ENCODE measurements at regions not wholly inside any gene's neighbourhood (a gene's known extent, or its start where the extent isn't known, plus 50 kb on each side); places are given as distances from the start of the nearest gene placed in this dataset.

- no peak for DNase-seq (ENCODE audit: low spot score)
Observed at GRCh38 chr11:23041001-23041503, 180.8 kb upstream of the CCDC179 start.

DNA sequence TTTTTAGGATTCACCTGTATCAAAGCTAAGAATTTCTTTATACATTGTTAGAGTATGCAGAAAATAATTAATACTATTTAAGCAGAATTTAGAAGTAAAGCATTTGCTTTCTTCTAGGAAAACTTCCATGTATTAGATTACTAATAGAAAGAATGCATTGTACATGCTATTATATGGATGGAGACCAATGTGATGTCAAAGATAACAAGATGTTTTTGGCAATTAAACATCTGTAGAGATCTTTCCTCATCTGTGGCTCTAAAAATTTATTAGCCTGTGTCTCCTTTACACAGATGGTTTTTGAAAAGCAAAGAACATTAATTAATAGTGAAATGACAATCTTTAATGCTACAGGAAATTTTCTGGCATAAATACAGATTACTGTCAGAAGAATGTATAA, 198.4 kb upstream of the CCDC179 start:
- DNase-seq (ENCODE audit: low spot score): no peak

DNA sequence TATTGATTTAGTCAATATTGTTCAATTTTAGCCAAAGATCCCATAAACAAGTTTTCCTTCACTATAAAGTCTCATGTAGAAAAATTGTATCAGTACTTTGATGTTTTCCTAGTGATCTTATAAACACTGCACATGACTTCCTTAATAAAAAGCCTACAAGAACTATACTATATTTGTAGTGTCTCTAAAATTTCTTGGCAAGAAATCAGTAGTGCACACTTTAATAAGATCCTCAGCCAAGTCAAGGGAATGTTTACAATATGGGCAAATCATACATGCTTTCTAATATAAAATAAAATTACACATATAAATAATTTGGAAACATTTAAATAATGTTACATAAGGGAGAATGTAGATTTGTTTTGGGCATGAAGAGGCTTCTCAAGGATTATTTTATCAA, 203.0 kb upstream of the CCDC179 start:
- no peak for DNase-seq (ENCODE audit: low spot score)

DNA sequence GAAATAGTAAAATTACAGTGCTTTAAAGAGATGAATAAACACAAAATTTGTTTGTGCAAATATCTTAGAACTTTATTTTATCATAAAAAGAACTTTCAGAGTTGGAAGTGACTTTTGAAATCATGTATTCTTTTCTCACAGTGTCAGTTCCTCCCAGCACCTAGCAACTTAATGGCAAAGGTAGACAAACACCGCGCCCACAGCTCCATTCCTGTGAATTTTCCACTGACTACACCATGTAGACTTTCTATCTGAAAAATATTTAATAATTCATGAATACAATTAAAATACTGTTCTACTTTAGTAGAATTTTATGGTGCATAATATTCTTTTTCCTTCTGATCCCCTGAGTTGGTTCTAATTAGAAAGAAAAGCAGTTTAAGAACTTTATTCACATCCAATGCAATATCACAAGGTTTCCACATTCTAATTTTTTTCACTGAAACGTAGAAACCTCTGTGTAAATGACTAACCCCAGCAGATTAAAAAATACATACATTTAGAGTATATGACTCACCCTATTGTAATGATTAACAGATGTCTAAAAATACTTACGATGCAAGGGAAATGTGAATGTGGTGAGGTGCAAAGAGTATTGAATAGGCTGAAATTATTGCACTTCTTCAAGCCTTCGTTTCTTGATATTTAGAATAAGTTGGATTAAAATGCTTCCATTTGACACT, 218.2 kb upstream of the CCDC179 start:
- DNase-seq (ENCODE audit: low spot score): no peak

GRCh38 chr11:23079382-23079813, 219.1 kb upstream of the CCDC179 start:
- DNase-seq (ENCODE audit: low spot score): no peak

DNA sequence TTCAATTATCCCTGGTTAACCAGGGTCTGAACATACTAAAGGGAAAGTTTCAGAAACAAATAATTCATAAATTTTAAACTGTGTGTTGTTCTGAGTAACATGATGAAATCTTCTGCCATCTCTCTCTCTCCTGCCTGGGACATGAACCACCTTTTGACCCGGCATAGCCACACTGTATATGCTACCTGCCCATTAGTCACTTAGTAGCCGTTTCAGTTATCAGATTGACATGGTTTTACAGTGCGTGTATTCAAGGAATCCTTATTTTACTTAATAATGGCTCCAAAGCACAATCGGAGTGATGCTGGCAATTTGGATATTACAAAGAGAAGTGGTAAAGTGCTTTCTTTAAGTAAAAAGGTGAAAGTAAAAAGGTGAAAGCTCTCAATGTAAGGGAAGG, 227.1 kb upstream of the CCDC179 start:
- DNase-seq (ENCODE audit: low spot score): no peak

DNA sequence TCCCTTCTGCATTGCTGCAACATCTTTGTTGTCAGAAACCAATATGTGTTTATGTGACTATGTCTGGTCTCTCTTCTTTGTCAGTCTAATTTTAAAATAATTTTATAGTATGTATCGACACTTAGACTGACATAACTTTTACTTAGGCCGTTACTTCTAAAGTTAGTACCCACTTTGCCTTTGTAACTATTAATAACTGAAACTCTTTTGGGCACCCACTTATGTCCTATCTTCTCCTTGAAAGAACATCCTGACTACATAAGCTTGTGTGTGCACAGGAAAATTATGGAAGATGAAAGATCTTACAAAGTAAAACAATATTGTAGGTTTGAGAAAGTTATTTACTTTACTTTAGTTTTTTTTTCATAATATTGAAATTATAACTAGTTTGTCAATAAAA, 230.4 kb upstream of the CCDC179 start:
- DNase-seq (ENCODE audit: low spot score): no peak

DNA sequence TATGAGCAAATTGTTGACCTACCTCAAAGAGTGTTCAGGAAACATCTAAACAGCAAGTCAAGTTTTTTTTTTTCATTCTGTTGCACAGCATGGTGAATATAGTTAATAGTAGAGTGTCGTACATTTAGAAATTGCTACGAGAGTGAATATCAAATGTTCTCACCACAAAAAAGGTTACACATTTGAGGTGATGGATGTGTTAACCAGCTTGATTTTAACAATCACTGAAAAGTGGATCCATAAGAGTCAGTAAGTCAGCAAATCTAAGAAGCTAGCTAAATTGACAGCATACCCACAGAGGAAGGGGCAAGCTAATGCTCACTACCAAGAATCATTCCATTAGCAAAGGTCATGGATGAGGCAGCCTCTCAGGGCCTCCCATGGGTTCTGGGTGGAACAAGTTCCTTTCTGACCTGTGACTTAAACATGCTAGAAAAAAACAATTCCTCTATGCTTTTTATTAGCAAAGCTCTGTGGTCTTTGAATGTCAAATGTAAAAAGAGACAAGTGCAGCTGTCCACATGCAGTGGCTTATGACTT, 235.4 kb upstream of the CCDC179 start:
- no peak for DNase-seq (ENCODE audit: low spot score)

GRCh38 chr11:23097891-23098290, 237.6 kb upstream of the CCDC179 start:
- no peak for DNase-seq (ENCODE audit: low spot score)

GRCh38 chr11:23099256-23099655, 239.0 kb upstream of the CCDC179 start:
- DNase-seq (ENCODE audit: low spot score): no peak

GRCh38 chr11:23100726-23101125, 240.5 kb upstream of the CCDC179 start:
- DNase-seq (ENCODE audit: low spot score): no peak

DNA sequence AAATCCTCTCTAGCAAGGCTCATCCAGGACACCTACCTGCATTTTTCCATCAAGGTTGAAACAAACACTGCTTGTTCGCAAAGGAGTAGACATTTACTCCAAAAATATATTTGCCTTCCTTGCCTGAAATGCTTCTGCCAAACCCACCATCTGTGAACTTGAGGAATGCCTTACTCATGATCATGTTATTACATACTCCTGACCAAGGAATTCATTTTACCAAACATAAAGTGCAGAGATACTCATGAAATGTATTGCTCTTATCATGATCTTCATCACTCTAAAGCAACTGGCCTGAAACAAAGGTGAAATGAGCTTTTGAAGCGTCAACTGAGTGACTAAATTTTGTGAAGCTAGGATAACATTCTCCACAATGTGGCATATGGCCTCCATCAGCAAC, 243.1 kb upstream of the CCDC179 start:
- DNase-seq (ENCODE audit: low spot score): no peak

DNA sequence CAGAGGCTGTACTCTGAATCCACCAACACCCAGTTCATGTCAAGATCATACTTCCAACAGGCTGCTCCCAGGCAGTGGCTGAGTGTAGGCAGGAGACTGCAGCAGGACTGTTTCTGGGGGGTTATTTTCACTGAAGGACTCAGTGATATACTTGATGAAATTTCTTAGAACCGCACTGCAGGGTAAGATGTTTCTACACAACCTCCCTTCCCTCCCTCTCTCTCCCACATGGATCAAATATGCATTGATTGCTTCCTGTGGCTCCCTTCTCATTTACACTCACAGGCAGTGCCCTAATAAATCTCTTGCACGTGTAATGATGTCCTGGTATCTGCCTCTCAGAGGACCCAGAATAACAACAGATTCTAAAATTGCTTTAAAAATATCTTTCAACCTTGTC, 251.3 kb upstream of the CCDC179 start:
- no peak for DNase-seq (ENCODE audit: low spot score)

- DNase-seq (ENCODE audit: low spot score): no peak
Observed at GRCh38 chr11:23112390-23112789, 252.1 kb upstream of the CCDC179 start.

DNA sequence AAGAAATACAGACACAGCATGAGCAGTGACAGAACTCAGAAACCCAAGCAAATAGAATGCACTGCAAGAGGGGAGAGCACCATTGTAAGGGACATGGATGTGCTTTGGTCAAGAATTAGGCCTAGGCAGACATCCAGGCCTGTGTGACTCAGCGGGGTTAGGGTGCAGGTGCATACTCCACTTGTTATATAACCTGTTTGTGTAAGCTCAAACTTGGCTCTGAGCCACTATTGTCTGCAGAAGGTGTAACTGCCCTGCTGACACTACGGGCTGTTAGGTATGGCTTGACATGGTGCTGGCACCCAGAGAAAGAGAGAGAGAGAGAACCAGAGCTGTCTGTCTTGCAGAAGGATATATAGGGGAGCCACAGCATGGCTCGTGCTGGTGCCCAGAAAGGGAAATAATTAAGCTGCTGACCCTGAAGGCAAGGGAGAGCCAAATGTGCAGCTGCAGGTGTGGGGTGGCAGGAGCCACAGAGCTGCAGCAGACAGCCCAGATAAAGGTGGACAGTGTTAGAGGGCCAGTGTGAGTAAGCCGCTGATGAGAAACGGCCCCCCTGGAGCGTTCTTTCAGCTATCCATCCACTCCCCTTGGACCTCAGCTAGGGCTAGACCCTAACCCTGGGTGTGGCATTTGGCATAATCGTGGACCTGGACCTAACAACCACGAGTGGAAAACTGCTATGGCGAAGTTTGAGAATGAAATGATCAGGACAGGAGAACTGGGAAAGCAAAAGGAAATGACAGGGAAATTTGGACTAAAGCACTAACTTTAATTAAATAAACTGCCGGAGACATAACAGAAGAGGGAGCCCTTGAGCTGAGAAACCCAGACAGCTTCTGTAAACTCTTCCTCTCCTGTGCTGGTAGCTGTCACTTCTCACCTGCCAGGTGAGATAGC, 253.0 kb upstream of the CCDC179 start:
- DNase-seq (ENCODE audit: low spot score): peak; percentile 6

- no peak for DNase-seq (ENCODE audit: low spot score)
Observed at GRCh38 chr11:23113887-23114216, 253.6 kb upstream of the CCDC179 start.

GRCh38 chr11:23123753-23124152, 263.5 kb upstream of the CCDC179 start:
- DNase-seq (ENCODE audit: low spot score): no peak

DNA sequence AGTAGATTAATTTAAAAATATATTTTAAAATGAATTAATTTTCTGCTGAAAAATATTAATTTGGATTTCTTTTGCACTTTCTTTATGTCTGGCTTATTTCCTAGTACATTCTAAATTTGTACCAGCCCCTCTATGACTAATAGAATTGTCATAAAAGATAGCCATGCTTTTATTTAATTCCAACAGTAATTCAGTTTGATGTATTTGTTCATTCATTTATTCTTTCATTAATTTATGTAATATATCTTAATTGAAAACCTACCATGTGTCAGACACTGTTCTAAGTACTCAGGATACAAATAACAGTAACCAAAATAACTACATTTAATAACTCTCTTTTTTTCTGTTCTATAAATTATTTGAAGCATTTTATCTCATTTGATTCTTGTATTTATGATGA, 264.0 kb upstream of the CCDC179 start:
- no peak for DNase-seq (ENCODE audit: low spot score)

GRCh38 chr11:23124996-23125395, 264.7 kb upstream of the CCDC179 start:
- DNase-seq (ENCODE audit: low spot score): no peak

DNA sequence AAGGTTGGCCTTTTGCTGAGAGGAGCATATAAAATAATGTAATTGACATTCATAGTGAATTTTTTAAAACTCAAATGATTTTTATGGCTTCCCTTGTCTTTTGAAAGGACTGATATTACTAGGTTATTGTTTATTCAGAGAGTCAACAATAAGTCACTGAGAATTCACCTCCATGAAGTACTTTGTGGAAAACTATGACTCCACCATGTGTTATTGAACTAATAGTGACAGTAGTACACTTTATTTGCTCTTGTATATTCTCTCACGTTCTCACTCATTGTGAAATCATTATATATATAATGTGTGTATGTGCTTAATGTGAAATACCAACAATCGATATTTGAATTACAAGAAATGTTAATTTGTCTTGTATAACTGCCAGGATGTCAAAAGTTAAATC, 267.4 kb upstream of the CCDC179 start:
- no peak for DNase-seq (ENCODE audit: low spot score)

DNA sequence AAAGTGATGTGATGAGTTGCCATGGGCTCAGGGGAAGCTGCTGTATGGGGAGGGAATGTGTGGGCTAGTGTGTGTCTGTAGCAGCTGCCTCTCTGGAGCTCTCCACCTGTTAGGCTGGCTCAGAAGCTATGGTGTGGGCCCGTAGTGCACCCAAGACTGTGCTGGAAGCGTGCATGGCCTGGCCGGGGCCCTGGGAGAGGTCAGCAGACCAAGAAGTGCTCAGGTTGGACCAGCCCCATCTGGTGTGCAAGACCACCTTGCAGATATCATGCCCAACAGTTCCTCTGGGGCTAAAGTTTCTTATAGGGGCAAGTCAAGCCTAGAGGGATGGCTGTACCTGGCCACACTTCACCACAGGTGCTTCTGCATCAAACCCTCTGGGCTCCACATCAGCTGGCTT, 274.4 kb upstream of the CCDC179 start:
- DNase-seq (ENCODE audit: low spot score): no peak

GRCh38 chr11:23138761-23139160, 278.5 kb upstream of the CCDC179 start:
- DNase-seq (ENCODE audit: low spot score): no peak

GRCh38 chr11:23143022-23143421, 282.7 kb upstream of the CCDC179 start:
- no peak for DNase-seq (ENCODE audit: low spot score)

All from activated CD4-positive, alpha-beta T cell treated with anti-CD3 and anti-CD28 coated beads, Interleukin-2, Interleukin-4, amounts not matched to agents 100 ng/mL and 50 ng/mL, durations not matched to agents 16 hours and 8 hours (primary cell).